GM12878 (cell line): ENCODE measurements at regions not wholly inside any gene's neighbourhood (a gene's known extent, or its start where the extent isn't known, plus 50 kb on each side); places are given as distances from the start of the nearest gene placed in this dataset.

Experiments
- ATAC-seq: fragments of 200-7000 bp; cut with Tn5 transposase; 3 replicates; pipeline ENCODE4 v1.9.1; 2020; ENCODE audit warnings: mild to moderate bottlenecking, moderate library complexity
- BruUV-seq: library from RNA; stranded (reverse); fragments of 400-500 nt; replicated peaks from 2 replicates; lab custom pipeline; 2021; lab: Mats Ljungman, UMichigan
- CTCF ChIA-PET: fragments of 300-600 bp; sonication (Branson Sonifier 250); formaldehyde crosslinking; extraction: SDS; loops from one replicate; lab custom pipeline; 2021; ENCODE audit warnings: inconsistent platforms; lab: Yijun Ruan, JAX
- POLR2A ChIA-PET: fragments of 350-600 bp; formaldehyde crosslinking; extraction: SDS; loops from one replicate; lab custom pipeline; 2021; ENCODE audit warnings: inconsistent platforms; lab: Charles Lee
- RAD21 ChIA-PET: fragments of 300-600 bp; sonication (Branson Sonifier 250); formaldehyde crosslinking; loops from one replicate; lab custom pipeline; 2023; ENCODE audit warnings: antibody characterized with exemption; ENCODE audit not compliant: unreplicated experiment; lab: Charles Lee
- SMC1A ChIA-PET: fragments of 300-600 bp; sonication (Branson Sonifier 250); formaldehyde crosslinking; loops from one replicate; lab custom pipeline; 2023; ENCODE audit not compliant: unreplicated experiment, uncharacterized antibody; lab: Charles Lee
- DNase-seq: peaks from one replicate; pipeline ENCODE4 v3.0.0-alpha.2; 2011; ENCODE audit warnings: low read depth, low spot score
- FAIRE-seq: peaks from 3 replicates; lab custom pipeline; 2011; peaks lifted over from hg19 to GRCh38; lab: Jason Lieb, UNC
- H2AFZ ChIP-seq: 2 replicates; pipeline ENCODE4 v1.6.0; 2011; ENCODE audit warnings: low read depth, low read length, control low read depth; ENCODE audit not compliant: control insufficient read depth
- H3K27ac ChIP-seq: 2 replicates; pipeline ENCODE4 v1.5.1; 2011; ENCODE audit warnings: control low read depth; ENCODE audit not compliant: control insufficient read depth, insufficient read depth
- H3K27me3 ChIP-seq, 2 experiments: replicated peaks in 1 of 2; 2 replicates each; pipeline versions ENCODE4 v1.6.0 to v1.6.1; 2011; ENCODE audit warnings: low read length in 1 of 2; ENCODE audit not compliant: control insufficient read depth in 2 of 2, insufficient read depth in 2 of 2
- H3K36me3 ChIP-seq, 2 experiments: 2 replicates each; pipeline ENCODE4 v1.5.1; 2011; ENCODE audit warnings: low read length in 1 of 2; ENCODE audit not compliant: control insufficient read depth in 2 of 2, insufficient read depth in 2 of 2
- H3K4me1 ChIP-seq: 2 replicates; pipeline ENCODE4 v1.6.1; 2011; ENCODE audit warnings: mild to moderate bottlenecking, low read length, moderate library complexity, mixed read lengths; ENCODE audit not compliant: control insufficient read depth, insufficient read depth
- H3K4me2 ChIP-seq: 2 replicates; pipeline ENCODE4 v1.6.0; 2011; ENCODE audit warnings: control low read depth; ENCODE audit not compliant: control insufficient read depth, insufficient read depth
- H3K4me3 ChIP-seq: fragments of 200-600 bp; sonication (generic); 2 replicates; pipeline ENCODE4 v1.5.1; 2016
- H3K79me2 ChIP-seq: 2 replicates; pipeline ENCODE4 v1.6.0; 2011; ENCODE audit warnings: low read length; ENCODE audit not compliant: control insufficient read depth, insufficient read depth
- H3K9ac ChIP-seq: 2 replicates; pipeline ENCODE4 v1.8.0; 2011; ENCODE audit warnings: low read length, control low read depth, mixed read lengths; ENCODE audit not compliant: control insufficient read depth, insufficient read depth
- H3K9me3 ChIP-seq: replicated peaks from 3 replicates; pipeline ENCODE4 v1.5.1; 2011; ENCODE audit warnings: mild to moderate bottlenecking, low read length; ENCODE audit not compliant: control insufficient read depth, insufficient read depth
- H4K20me1 ChIP-seq: 2 replicates; pipeline ENCODE4 v1.6.0; 2011; ENCODE audit not compliant: control insufficient read depth, insufficient read depth
- ATF7 ChIP-seq: fragments of 450-650 bp; IDR thresholded peaks from 2 replicates; pipeline ENCODE4 v1.6.1; 2016; ENCODE audit warnings: low read depth, mild to moderate bottlenecking
- E4F1 ChIP-seq: fragments of 450-650 bp; IDR thresholded peaks from 2 replicates; pipeline ENCODE4 v1.6.1; 2018; ENCODE audit warnings: borderline replicate concordance, mild to moderate bottlenecking; ENCODE audit not compliant: partially characterized antibody
- EED ChIP-seq: sonication (generic); IDR thresholded peaks from 2 replicates; pipeline ENCODE4 v1.6.1; 2016; ENCODE audit warnings: antibody characterized with exemption, low read depth
- MAX ChIP-seq: IDR thresholded peaks from 2 replicates; pipeline ENCODE4 v1.6.1; 2012; ENCODE audit warnings: low read depth, low read length, improper control_type of control experiment
- MYB ChIP-seq: fragments of 150-350 bp; IDR thresholded peaks from 2 replicates; pipeline ENCODE4 v1.6.1; 2014; ENCODE audit warnings: mild to moderate bottlenecking, low read depth, low read length, borderline replicate concordance
- POLR2AphosphoS2 ChIP-seq: IDR thresholded peaks from 2 replicates; pipeline ENCODE4 v1.6.1; 2011; ENCODE audit warnings: low read depth, mild to moderate bottlenecking, low read length, improper control_type of control experiment, moderate library complexity
- POU2F2 ChIP-seq: IDR thresholded peaks from 3 replicates; pipeline ENCODE4 v1.6.1; 2011; ENCODE audit warnings: low read depth, mild to moderate bottlenecking, low read length, borderline replicate concordance
- RB1 ChIP-seq: fragments of 450-650 bp; formaldehyde crosslinking; IDR thresholded peaks from 2 replicates; pipeline ENCODE4 v1.6.1; 2017; ENCODE audit warnings: mild to moderate bottlenecking, borderline replicate concordance
- REST ChIP-seq: IDR thresholded peaks from 2 replicates; pipeline ENCODE4 v1.6.1; 2012; ENCODE audit warnings: mild to moderate bottlenecking, low read depth, low read length
- RFX5 ChIP-seq: IDR thresholded peaks from 2 replicates; pipeline ENCODE4 v1.6.1; 2011; ENCODE audit warnings: low read depth, low read length, improper control_type of control experiment
- ZBTB33 ChIP-seq: fragments of 450-650 bp; IDR thresholded peaks from 2 replicates; pipeline ENCODE4 v1.6.1; 2017; ENCODE audit warnings: mild to moderate bottlenecking
- WGBS: methylation state at CpG from one replicate; pipeline ENCODE4 v1.1.6; 2016; ENCODE audit warnings: low lambda C conversion rate; ENCODE audit not compliant: insufficient replicate concordance, insufficient coverage; ENCODE audit errors: missing lambda C conversion rate; 5-methylcytosine and 5-hydroxymethylcytosine counted together
- in situ Hi-C: fragments of 300-500 bp; cut with MboI; formaldehyde crosslinking; loops from 9 replicates; pipeline ENCODE4 v1.14.3; 2018; ENCODE audit warnings: mixed read lengths
- intact Hi-C: fragments of 100-400 bp; cut with micrococcal nuclease; formaldehyde crosslinking; loops from one replicate; pipeline ENCODE4 v1.14.2; 2022; ENCODE audit not compliant: unreplicated experiment

- Histone ChIP-seq H3K36me3 (no peaks in the 10 kb centered on the region), H4K20me1 (no peaks in the 10 kb centered on the region), H3K79me2 (no peaks in the 10 kb centered on the region), H3K4me1 (no peaks in the 10 kb centered on the region), H3K4me3 (no peak overlapping the region), H3K4me2 (no peak overlapping the region), H3K27me3 (no peaks in the 10 kb centered on the region), H3K9ac (no peak overlapping the region), H3K9me3 (no peaks in the 10 kb centered on the region), H3K27ac (no peak overlapping the region), H2AFZ (no peak overlapping the region)
- WGBS, result 17% methylated on average over 2 of the region's 2 CpGs
- intact Hi-C loops (no loop called here), in situ Hi-C loops (no loop called here)
- CTCF ChIA-PET, result no interaction called here
- TF ChIP-seq EED, result no peak
- no peak for TF ChIP-seq E4F1
- no peak for TF ChIP-seq ATF7
- no peak for TF ChIP-seq MYB
- TF ChIP-seq ZBTB33, result no peak
- no peak for TF ChIP-seq RB1
- TF ChIP-seq REST, result no peak
- TF ChIP-seq MAX, result no peak
- TF ChIP-seq RFX5, result no peak
- TF ChIP-seq POU2F2, result no peak
- TF ChIP-seq POLR2AphosphoS2, result no peak
- SMC1A ChIA-PET, result interaction anchor here (1.6 kb wide), 1 partner anchor 9 kb away, joined by 4 read pairs; no protein-coding TSS in a partner anchor
- RAD21 ChIA-PET, result no interaction called here
- BruUV-seq, result no TSS peak
- POLR2A ChIA-PET, result no interaction called here
- DNase-seq, result no peak
- no peak for FAIRE-seq
- no peak for ATAC-seq
Observed at GRCh38 chr4:30832639-30833038, 112.5 kb downstream of the PCDH7 start.
